Transverse colon (tissue), 4 donors: ENCODE measurements at regions not wholly inside any gene's neighbourhood (a gene's known extent, or its start where the extent isn't known, plus 50 kb on each side); places are given as distances from the start of the nearest gene placed in this dataset.

Experiments used
- DNase-seq: peaks from one replicate; pipeline ENCODE4 v3.0.0-alpha.2; 2019
- H3K27ac ChIP-seq, 4 donors: fragments of 200-600 bp; sonication (generic); 2 replicates each; pipeline ENCODE4 v1.5.1; 2016 to 2018; ENCODE audit warnings: inconsistent platforms in 4 of 4
- H3K27me3 ChIP-seq: fragments of 200-600 bp; sonication (generic); 2 replicates; pipeline ENCODE4 v1.5.1; 2017; ENCODE audit warnings: inconsistent platforms
- H3K36me3 ChIP-seq, 4 donors: fragments of 200-600 bp; sonication (generic); 2 replicates each; pipeline ENCODE4 v1.5.1; 2017 to 2019; ENCODE audit warnings: inconsistent platforms in 4 of 4
- H3K4me1 ChIP-seq, 4 donors: fragments of 200-600 bp; sonication (generic); 2 replicates each; pipeline ENCODE4 v1.5.1; 2017 to 2020; ENCODE audit warnings: inconsistent platforms in 4 of 4
- H3K4me3 ChIP-seq, 4 donors: fragments of 200-600 bp; sonication (generic); 1 replicate in 1 of 4; 2 replicates in 3 of 4; pipeline versions ENCODE4 v1.5.1 to v1.6.1; 2017 to 2019; ENCODE audit warnings: inconsistent platforms in 4 of 4
- H3K9me3 ChIP-seq, 2 donors: fragments of 200-600 bp; sonication (generic); 2 replicates each; pipeline ENCODE4 v1.5.1; 2017 to 2019; ENCODE audit warnings: inconsistent platforms in 2 of 2
- EP300 ChIP-seq: sonication (generic); formaldehyde crosslinking; IDR thresholded peaks from one replicate; pipeline ENCODE4 v1.6.1; 2017; ENCODE audit warnings: antibody characterized with exemption, low read depth
- POLR2A ChIP-seq: fragments of 450-650 bp; IDR thresholded peaks from one replicate; pipeline ENCODE4 v1.6.1; 2016; ENCODE audit warnings: antibody characterized with exemption, mild to moderate bottlenecking, moderate library complexity
- POLR2AphosphoS5 ChIP-seq, 3 donors: sonication (generic); formaldehyde crosslinking; IDR thresholded peaks; one replicate each; pipeline ENCODE4 v1.6.1; 2016; ENCODE audit warnings: antibody characterized with exemption in 3 of 3
- WGBS, 2 donors: methylation state at CpG; one replicate each; pipeline ENCODE4 v1.1.5; 2018; ENCODE audit warnings: low coverage in 1 of 2; 5-methylcytosine and 5-hydroxymethylcytosine counted together
- in situ Hi-C, 4 donors: fragments of 200-750 bp; cut with MboI; loops; one replicate each; pipeline versions ENCODE4 v1.15.0 to v1.15.1; 2017; ENCODE audit warnings: low sequenced_read_pairs in 3 of 4, low pct_ligation_motif_present in 1 of 4, low pct_unique_long_range_greater_than_20kb in 1 of 4
- intact Hi-C: fragments of 100-400 bp; cut with DNase I; formaldehyde crosslinking; loops from one replicate; pipeline ENCODE4 v1.15.1; 2023; ENCODE audit warnings: low total_unique reads
- TF ChIP-seq, protein P1 (sequence below), 5 experiments: fragments of 200-600 bp in 3 of 5; fragments of 450-650 bp in 2 of 5; sonication (generic) in 3 of 5; IDR thresholded peaks; 1 replicate in 2 of 5; 2 replicates in 3 of 5; pipeline ENCODE4 v1.5.1; 2016 to 2017; ENCODE audit warnings: antibody characterized with exemption in 5 of 5, inconsistent platforms in 3 of 5, mild to moderate bottlenecking in 2 of 5, moderate library complexity in 1 of 5

DNA sequence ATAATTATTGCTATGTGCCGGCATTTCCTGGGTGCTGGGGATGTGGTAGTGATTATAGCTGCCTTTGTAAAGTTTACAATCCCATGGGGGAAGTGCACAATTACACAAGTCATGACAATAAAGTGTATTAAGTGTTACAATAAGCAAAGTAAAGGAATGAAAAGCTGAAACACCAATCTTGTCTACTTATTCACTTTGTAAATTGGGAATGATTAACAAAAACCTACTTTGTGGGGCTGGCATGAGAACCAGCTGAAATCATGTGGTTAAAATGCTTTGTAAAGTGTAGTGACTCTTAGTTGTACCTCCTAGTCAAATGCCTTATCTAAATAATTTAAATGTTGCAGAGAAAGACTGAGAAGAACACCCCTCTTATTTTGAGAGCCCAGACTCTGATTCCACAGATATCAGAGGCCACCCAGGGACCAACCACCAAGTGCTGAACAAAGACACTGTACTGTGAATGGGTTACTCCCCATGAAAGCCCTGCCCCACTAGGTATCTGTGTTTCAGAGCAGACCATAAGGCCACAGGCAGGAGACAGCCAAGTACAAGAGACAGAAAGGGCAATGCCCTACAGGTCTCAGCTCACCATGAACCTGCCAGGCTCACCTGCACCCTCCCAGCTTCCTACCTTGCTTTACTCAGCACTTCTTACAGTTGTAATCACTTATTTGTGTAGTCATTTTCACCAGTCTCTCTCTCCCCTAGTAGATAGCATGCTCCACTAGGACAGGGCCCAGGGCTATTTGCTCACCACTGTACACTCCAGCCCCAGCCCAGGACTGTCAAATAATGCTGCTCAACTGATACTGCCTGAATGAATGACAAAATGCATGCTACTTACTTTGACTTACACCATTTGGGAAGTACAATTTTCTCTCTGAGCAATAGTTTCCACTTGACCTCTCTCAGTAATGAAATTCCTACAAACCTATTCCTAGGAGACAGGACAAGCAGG, 101.6 kb upstream of the APC start:
- WGBS, 2 donors: 69% methylated on average over 1 of the region's 1 CpG; no CpG with 5 or more reads in 1 of the 2 donors
- TF ChIP-seq POLR2A: no peak
- no peak for TF ChIP-seq EP300
- TF ChIP-seq POLR2AphosphoS5 (IDR thresholded peaks at IDR 0.05): no peak
- TF ChIP-seq, protein P1, sequence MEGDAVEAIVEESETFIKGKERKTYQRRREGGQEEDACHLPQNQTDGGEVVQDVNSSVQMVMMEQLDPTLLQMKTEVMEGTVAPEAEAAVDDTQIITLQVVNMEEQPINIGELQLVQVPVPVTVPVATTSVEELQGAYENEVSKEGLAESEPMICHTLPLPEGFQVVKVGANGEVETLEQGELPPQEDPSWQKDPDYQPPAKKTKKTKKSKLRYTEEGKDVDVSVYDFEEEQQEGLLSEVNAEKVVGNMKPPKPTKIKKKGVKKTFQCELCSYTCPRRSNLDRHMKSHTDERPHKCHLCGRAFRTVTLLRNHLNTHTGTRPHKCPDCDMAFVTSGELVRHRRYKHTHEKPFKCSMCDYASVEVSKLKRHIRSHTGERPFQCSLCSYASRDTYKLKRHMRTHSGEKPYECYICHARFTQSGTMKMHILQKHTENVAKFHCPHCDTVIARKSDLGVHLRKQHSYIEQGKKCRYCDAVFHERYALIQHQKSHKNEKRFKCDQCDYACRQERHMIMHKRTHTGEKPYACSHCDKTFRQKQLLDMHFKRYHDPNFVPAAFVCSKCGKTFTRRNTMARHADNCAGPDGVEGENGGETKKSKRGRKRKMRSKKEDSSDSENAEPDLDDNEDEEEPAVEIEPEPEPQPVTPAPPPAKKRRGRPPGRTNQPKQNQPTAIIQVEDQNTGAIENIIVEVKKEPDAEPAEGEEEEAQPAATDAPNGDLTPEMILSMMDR (IDR thresholded peaks at IDR 0.05): no peak
- Histone ChIP-seq H3K4me3 (no peak overlapping the region), H3K27me3 (no peaks in the 10 kb centered on the region), H3K27ac (no peak overlapping the region), H3K9me3 (no peaks in the 10 kb centered on the region), H3K4me1 (no peaks in the 10 kb centered on the region), H3K36me3 (no peaks in the 10 kb centered on the region)
- DNase-seq: no peak
- in situ Hi-C loops (no loop called here), intact Hi-C loops (no loop called here)

DNA sequence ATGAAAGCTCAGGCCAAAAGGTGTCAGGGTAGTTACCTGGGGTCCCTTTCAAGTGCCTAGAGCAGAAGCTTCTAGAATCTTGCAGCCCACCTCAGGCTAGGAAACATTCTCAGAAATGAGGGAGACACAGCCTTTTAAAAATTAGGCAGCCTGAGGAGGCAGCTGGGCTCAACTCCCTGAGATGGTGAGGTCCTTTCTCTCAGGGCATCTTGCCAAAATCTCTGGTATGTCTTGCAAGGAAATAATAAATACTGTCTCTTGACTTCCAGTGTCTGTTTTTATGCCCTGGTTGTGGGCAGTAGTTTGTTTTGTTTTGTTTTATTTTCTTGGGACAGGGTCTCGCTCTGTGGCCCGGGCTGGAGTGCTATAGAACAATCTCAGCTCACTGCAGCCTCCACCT, 100.9 kb upstream of the APC start:
- intact Hi-C loops: no loop called here
- Histone ChIP-seq H3K27me3 (no peaks in the 10 kb centered on the region), H3K36me3 (no peaks in the 10 kb centered on the region), H3K4me1 (no peaks in the 10 kb centered on the region), H3K27ac (no peak overlapping the region), H3K4me3 (no peak overlapping the region), H3K9me3 (no peaks in the 10 kb centered on the region)
- TF ChIP-seq, protein P1 (IDR thresholded peaks at IDR 0.05): no peak
- TF ChIP-seq EP300 (no peak), POLR2A (no peak), POLR2AphosphoS5 (IDR thresholded peaks at IDR 0.05) (no peak)
- in situ Hi-C loops: no loop called here
- DNase-seq: no peak
- 31 to 74% methylated on average over 2 of the region's 2 CpGs for WGBS, 2 donors

DNA sequence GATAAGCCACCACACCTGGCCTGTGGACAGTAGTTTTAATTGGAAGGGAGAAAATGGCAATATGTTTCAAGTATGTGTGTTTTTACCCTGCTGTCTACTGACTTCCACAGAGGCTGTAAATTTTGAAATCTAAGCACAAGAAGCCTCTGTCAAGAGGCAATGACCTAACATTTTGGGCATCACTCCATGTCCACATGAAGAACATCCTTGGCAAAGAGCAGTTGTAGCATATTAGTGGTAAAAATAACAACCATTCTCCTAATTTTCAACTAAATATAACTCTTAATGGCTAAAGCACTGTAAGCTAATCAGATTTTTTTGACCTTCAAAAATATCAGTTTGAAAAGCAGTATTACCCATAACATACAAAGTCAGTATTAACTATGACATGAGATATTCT, 100.3 kb upstream of the APC start:
- Histone ChIP-seq H3K36me3 (no peaks in the 10 kb centered on the region), H3K9me3 (no peaks in the 10 kb centered on the region), H3K27me3 (no peaks in the 10 kb centered on the region), H3K4me1 (no peaks in the 10 kb centered on the region), H3K4me3 (no peak overlapping the region), H3K27ac (no peak overlapping the region)
- in situ Hi-C loops (no loop called here), intact Hi-C loops (no loop called here)
- no peak for DNase-seq
- TF ChIP-seq POLR2AphosphoS5 (IDR thresholded peaks at IDR 0.05): no peak
- TF ChIP-seq, protein P1 (IDR thresholded peaks at IDR 0.05): no peak
- TF ChIP-seq EP300: no peak
- TF ChIP-seq POLR2A: no peak

DNA sequence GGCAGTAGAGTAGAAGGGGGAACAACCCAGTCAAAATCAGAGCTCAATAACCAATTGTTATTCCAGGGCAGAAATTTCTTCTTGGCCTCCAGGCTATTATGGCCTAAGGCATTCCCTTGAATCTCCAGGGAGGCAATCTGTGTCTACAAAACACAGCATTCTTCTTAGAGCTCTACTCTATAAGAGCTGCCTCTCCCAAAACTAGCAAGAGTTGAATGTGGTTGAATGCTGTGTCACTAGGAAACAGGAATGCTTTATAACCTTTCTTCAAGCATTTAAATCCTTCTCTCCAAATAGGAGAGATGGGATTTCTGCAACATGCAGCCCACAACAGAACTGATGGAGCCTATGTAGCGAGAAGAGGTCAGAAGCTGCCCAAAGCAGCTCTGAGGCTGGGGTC, 97.1 kb upstream of the APC start:
- in situ Hi-C loops: no loop called here
- intact Hi-C loops: no loop called here
- H3K9me3 ChIP-seq: no peaks in the 10 kb centered on the region
- no peak overlapping the region for H3K4me3 ChIP-seq
- H3K27me3 ChIP-seq: no peaks in the 10 kb centered on the region
- no peaks in the 10 kb centered on the region for H3K4me1 ChIP-seq
- H3K36me3 ChIP-seq: no peaks in the 10 kb centered on the region
- H3K27ac ChIP-seq: no peak overlapping the region
- no peak for DNase-seq
- WGBS, 2 donors: 90% methylated on average over 1 of the region's 1 CpG; no CpG with 5 or more reads in 1 of the 2 donors
- TF ChIP-seq, protein P1 (IDR thresholded peaks at IDR 0.05): no peak
- no peak for TF ChIP-seq EP300
- no peak for TF ChIP-seq POLR2A
- no peak for TF ChIP-seq POLR2AphosphoS5 (IDR thresholded peaks at IDR 0.05)
